Loucy (cell line): ENCODE measurements at regions not wholly inside any gene's neighbourhood (a gene's known extent, or its start where the extent isn't known, plus 50 kb on each side); places are given as distances from the start of the nearest gene placed in this dataset.

ENCODE experiments used
- H2AFZ ChIP-seq: fragments of 200-600 bp; sonication (generic); 2 replicates; pipeline ENCODE4 v1.6.0; 2016; ENCODE audit warnings: antibody characterized with exemption, mild to moderate bottlenecking, low read length, moderate library complexity
- H3F3A ChIP-seq: fragments of 200-600 bp; 2 replicates; pipeline ENCODE4 v1.6.0; 2016; ENCODE audit warnings: antibody characterized with exemption, low read depth, mild to moderate bottlenecking
- H3K27me3 ChIP-seq: fragments of 200-600 bp; sonication (generic); 2 replicates; pipeline ENCODE4 v1.6.1; 2014; ENCODE audit warnings: low read length, mild to moderate bottlenecking; ENCODE audit not compliant: insufficient read depth, poor library complexity, severe bottlenecking
- H3K36me3 ChIP-seq: fragments of 200-600 bp; sonication (generic); 2 replicates; pipeline ENCODE4 v1.6.1; 2016; ENCODE audit warnings: low read length; ENCODE audit not compliant: insufficient read depth
- H3K4me1 ChIP-seq: fragments of 200-600 bp; sonication (generic); 2 replicates; pipeline ENCODE4 v1.5.1; 2014; ENCODE audit warnings: low read length, mild to moderate bottlenecking; ENCODE audit not compliant: insufficient read depth, poor library complexity, severe bottlenecking
- H3K4me2 ChIP-seq: fragments of 200-600 bp; sonication (generic); 2 replicates; pipeline ENCODE4 v1.6.0; 2014; ENCODE audit warnings: antibody characterized with exemption, low read length, low read depth, mild to moderate bottlenecking; ENCODE audit not compliant: poor library complexity, severe bottlenecking
- H3K4me3 ChIP-seq: fragments of 200-600 bp; sonication (generic); 2 replicates; pipeline ENCODE4 v1.5.1; 2014; ENCODE audit warnings: low read length, mild to moderate bottlenecking, mixed read lengths; ENCODE audit not compliant: poor library complexity, severe bottlenecking
- H3K79me2 ChIP-seq: fragments of 200-600 bp; sonication (generic); 2 replicates; pipeline ENCODE4 v1.6.1; 2014; ENCODE audit warnings: low read length; ENCODE audit not compliant: insufficient read depth
- H3K9ac ChIP-seq: fragments of 200-600 bp; sonication (generic); 2 replicates; pipeline ENCODE4 v1.6.0; 2014; ENCODE audit warnings: mild to moderate bottlenecking, low read depth, low read length, moderate library complexity; ENCODE audit not compliant: poor library complexity, severe bottlenecking
- H3K9me2 ChIP-seq: fragments of 200-600 bp; sonication (generic); replicated peaks from 2 replicates; pipeline ENCODE4 v1.6.1; 2016; ENCODE audit warnings: low read depth, low read length, mixed read lengths
- H3K9me3 ChIP-seq: fragments of 200-600 bp; sonication (generic); 2 replicates; pipeline ENCODE4 v1.6.1; 2014; ENCODE audit warnings: mild to moderate bottlenecking, antibody characterized with exemption, low read length, low read depth; ENCODE audit not compliant: insufficient read depth
- H4K20me1 ChIP-seq: fragments of 200-600 bp; sonication (generic); 2 replicates; pipeline ENCODE4 v1.6.0; 2014; ENCODE audit warnings: antibody characterized with exemption, low read length, mild to moderate bottlenecking; ENCODE audit not compliant: insufficient read depth, poor library complexity, severe bottlenecking
- CTCF ChIP-seq: fragments of 200-600 bp; sonication (generic); conservative IDR thresholded peaks from 2 replicates; pipeline ENCODE4 v1.5.1; 2014; ENCODE audit warnings: mild to moderate bottlenecking, antibody characterized with exemption, low read length
- EZH2phosphoT487 ChIP-seq: fragments of 200-600 bp; IDR thresholded peaks from 2 replicates; pipeline ENCODE4 v1.6.1; 2018; ENCODE audit warnings: antibody characterized with exemption, mild to moderate bottlenecking, moderate library complexity, borderline replicate concordance

GRCh38 chr4:124203613-124204238 is 508.8 kb downstream of the ANKRD50 start:
- no peak overlapping the region for H2AFZ ChIP-seq
- H3F3A ChIP-seq = no peaks in the 10 kb centered on the region
- TF ChIP-seq CTCF (no peak), EZH2phosphoT487 (no peak)

GRCh38 chr4:124206779-124207605 is 505.5 kb downstream of the ANKRD50 start:
- no peaks in the 10 kb centered on the region for H3K9me3 ChIP-seq
- no peak overlapping the region for H2AFZ ChIP-seq
- TF ChIP-seq CTCF = no peak
- TF ChIP-seq EZH2phosphoT487 = no peak
- no peaks in the 10 kb centered on the region for H3K79me2 ChIP-seq
- no peaks in the 10 kb centered on the region for H3K4me1 ChIP-seq
- H3K36me3 ChIP-seq = no peaks in the 10 kb centered on the region
- no peak overlapping the region for H3K4me3 ChIP-seq
- H3F3A ChIP-seq = no peaks in the 10 kb centered on the region
- no peaks in the 10 kb centered on the region for H4K20me1 ChIP-seq
- H3K27me3 ChIP-seq = no peaks in the 10 kb centered on the region
- no peak overlapping the region for H3K9ac ChIP-seq
- no peaks in the 10 kb centered on the region for H3K9me2 ChIP-seq
- H3K4me2 ChIP-seq = no peak overlapping the region

More at GRCh38 chr4:124203613-124204238, 508.8 kb downstream of the ANKRD50 start:
- H3K4me1 ChIP-seq = no peaks in the 10 kb centered on the region
- H3K4me3 ChIP-seq = no peak overlapping the region
- H3K9me3 ChIP-seq = no peaks in the 10 kb centered on the region
- H4K20me1 ChIP-seq = no peaks in the 10 kb centered on the region
- no peak overlapping the region for H3K9ac ChIP-seq
- H3K36me3 ChIP-seq = no peaks in the 10 kb centered on the region
- H3K4me2 ChIP-seq = no peak overlapping the region
- no peaks in the 10 kb centered on the region for H3K9me2 ChIP-seq
- H3K27me3 ChIP-seq = no peaks in the 10 kb centered on the region
- H3K79me2 ChIP-seq = no peaks in the 10 kb centered on the region

GRCh38 chr4:124209211-124209610 is 503.3 kb downstream of the ANKRD50 start:
- TF ChIP-seq EZH2phosphoT487 (no peak), CTCF (no peak)
- Histone ChIP-seq H4K20me1 (no peaks in the 10 kb centered on the region), H3K36me3 (no peaks in the 10 kb centered on the region), H3K4me1 (peaks cover 8% of the 10 kb centered on the region), H3K4me3 (no peak overlapping the region), H3K79me2 (no peaks in the 10 kb centered on the region), H3F3A (no peaks in the 10 kb centered on the region), H3K9me2 (no peaks in the 10 kb centered on the region), H3K27me3 (no peaks in the 10 kb centered on the region), H2AFZ (no peak overlapping the region), H3K4me2 (no peak overlapping the region), H3K9me3 (no peaks in the 10 kb centered on the region), H3K9ac (no peak overlapping the region)
